Transverse colon (tissue), 4 donors: ENCODE measurements at regions not wholly inside any gene's neighbourhood (a gene's known extent, or its start where the extent isn't known, plus 50 kb on each side); places are given as distances from the start of the nearest gene placed in this dataset.

ENCODE experiments used
- POLR2A ChIP-seq: fragments of 450-650 bp; IDR thresholded peaks from one replicate; pipeline ENCODE4 v1.6.1; 2016; ENCODE audit warnings: antibody characterized with exemption, mild to moderate bottlenecking, moderate library complexity
- POLR2AphosphoS5 ChIP-seq, 3 donors: sonication (generic); formaldehyde crosslinking; IDR thresholded peaks; one replicate each; pipeline ENCODE4 v1.6.1; 2016; ENCODE audit warnings: antibody characterized with exemption in 3 of 3
- TF ChIP-seq, protein P1 (sequence below), 5 experiments: fragments of 200-600 bp in 3 of 5; fragments of 450-650 bp in 2 of 5; sonication (generic) in 3 of 5; IDR thresholded peaks; 1 replicate in 2 of 5; 2 replicates in 3 of 5; pipeline ENCODE4 v1.5.1; 2016 to 2017; ENCODE audit warnings: antibody characterized with exemption in 5 of 5, inconsistent platforms in 3 of 5, mild to moderate bottlenecking in 2 of 5, moderate library complexity in 1 of 5

DNA sequence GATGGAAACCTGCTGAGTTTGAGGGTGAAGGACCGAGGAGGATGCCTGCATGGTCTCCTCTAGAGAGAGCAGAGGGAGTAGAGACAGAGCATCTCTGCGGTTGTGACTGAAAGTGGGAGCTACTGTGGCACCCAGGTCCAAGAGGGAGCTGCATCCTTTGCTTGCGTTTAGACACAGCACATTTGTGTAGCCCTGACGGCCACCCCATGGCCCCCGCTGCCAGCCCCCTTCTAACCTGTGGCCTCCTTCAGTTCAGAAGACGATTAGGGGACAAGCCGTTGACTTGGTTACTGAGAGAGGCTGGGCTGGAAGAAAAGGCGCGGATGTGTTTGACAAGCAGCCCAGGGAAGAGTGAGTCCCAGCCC is 690.9 kb downstream of the BRD1 start:
- TF ChIP-seq POLR2A (no peak), POLR2AphosphoS5 (IDR thresholded peaks at IDR 0.05) (no peak)
- TF ChIP-seq, protein P1, sequence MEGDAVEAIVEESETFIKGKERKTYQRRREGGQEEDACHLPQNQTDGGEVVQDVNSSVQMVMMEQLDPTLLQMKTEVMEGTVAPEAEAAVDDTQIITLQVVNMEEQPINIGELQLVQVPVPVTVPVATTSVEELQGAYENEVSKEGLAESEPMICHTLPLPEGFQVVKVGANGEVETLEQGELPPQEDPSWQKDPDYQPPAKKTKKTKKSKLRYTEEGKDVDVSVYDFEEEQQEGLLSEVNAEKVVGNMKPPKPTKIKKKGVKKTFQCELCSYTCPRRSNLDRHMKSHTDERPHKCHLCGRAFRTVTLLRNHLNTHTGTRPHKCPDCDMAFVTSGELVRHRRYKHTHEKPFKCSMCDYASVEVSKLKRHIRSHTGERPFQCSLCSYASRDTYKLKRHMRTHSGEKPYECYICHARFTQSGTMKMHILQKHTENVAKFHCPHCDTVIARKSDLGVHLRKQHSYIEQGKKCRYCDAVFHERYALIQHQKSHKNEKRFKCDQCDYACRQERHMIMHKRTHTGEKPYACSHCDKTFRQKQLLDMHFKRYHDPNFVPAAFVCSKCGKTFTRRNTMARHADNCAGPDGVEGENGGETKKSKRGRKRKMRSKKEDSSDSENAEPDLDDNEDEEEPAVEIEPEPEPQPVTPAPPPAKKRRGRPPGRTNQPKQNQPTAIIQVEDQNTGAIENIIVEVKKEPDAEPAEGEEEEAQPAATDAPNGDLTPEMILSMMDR (IDR thresholded peaks at IDR 0.05) = no peak
